HepG2 (cell line): ENCODE measurements at regions not wholly inside any gene's neighbourhood (a gene's known extent, or its start where the extent isn't known, plus 50 kb on each side); places are given as distances from the start of the nearest gene placed in this dataset.

Source experiments
- ATAC-seq: fragments of 200-7000 bp; cut with Tn5 transposase; 3 replicates; pipeline ENCODE4 v1.9.1; 2020; ENCODE audit warnings: mild to moderate bottlenecking, moderate library complexity
- BruUV-seq: library from RNA; stranded (reverse); fragments of 400-500 nt; replicated peaks from 2 replicates; lab custom pipeline; 2021; lab: Mats Ljungman, UMichigan
- CTCF ChIA-PET: fragments of 300-600 bp; formaldehyde crosslinking; extraction: SDS; loops from one replicate; lab custom pipeline; 2021; ENCODE audit warnings: low total read pairs, inconsistent platforms, low intra/inter-chr PET ratio; lab: Yijun Ruan, JAX
- POLR2A ChIA-PET: fragments of 350-600 bp; sonication (Branson Sonifier 250); formaldehyde crosslinking; loops from one replicate; lab custom pipeline; 2020; ENCODE audit warnings: antibody characterized with exemption, inconsistent platforms; lab: Yijun Ruan, JAX
- DNase-seq: peaks from one replicate; pipeline ENCODE4 v3.0.0-alpha.2; 2015; ENCODE audit warnings: low spot score
- FAIRE-seq: peaks from 3 replicates; lab custom pipeline; 2011; peaks lifted over from hg19 to GRCh38; lab: Jason Lieb, UNC
- H2AFZ ChIP-seq: one replicate; pipeline ENCODE4 v1.6.1; 2011; ENCODE audit warnings: low read length, inconsistent platforms
- H3K27ac ChIP-seq: fragments of 300-600 bp; 3 replicates; pipeline ENCODE4 v1.8.0; 2011; ENCODE audit warnings: mixed run types, mild to moderate bottlenecking, mixed read lengths, low read length, inconsistent platforms; ENCODE audit not compliant: insufficient read depth; ENCODE audit errors: extremely low read length
- H3K27me3 ChIP-seq, 2 experiments: fragments of 200-600 bp in 1 of 2; 2 replicates in 1 of 2; 3 replicates in 1 of 2; pipeline versions ENCODE4 v1.6.0 to v1.8.0; 2011; ENCODE audit warnings: low read length in 2 of 2, mild to moderate bottlenecking in 2 of 2, moderate library complexity in 2 of 2, inconsistent platforms in 1 of 2; ENCODE audit not compliant: insufficient read depth in 2 of 2, control insufficient read depth in 1 of 2
- H3K36me3 ChIP-seq, 2 experiments: fragments of 200-600 bp in 1 of 2; replicated peaks in 1 of 2; 2 replicates in 1 of 2; 3 replicates in 1 of 2; pipeline versions ENCODE4 v1.5.1 to v1.8.0; 2011; ENCODE audit warnings: low read length in 2 of 2, inconsistent platforms in 1 of 2; ENCODE audit not compliant: insufficient read depth in 2 of 2, control insufficient read depth in 1 of 2
- H3K4me1 ChIP-seq: 2 replicates; pipeline ENCODE4 v1.5.1; 2012; ENCODE audit warnings: low read length, inconsistent platforms; ENCODE audit not compliant: insufficient read depth
- H3K4me2 ChIP-seq: 2 replicates; pipeline ENCODE4 v1.6.0; 2011; ENCODE audit warnings: low read depth, low read length, inconsistent platforms
- H3K4me3 ChIP-seq, 3 experiments: fragments of 200-600 bp in 1 of 3; sonication (generic), shearing (Covaris generic) in 1 of 3; replicated peaks in 1 of 3; 2 replicates each; pipeline ENCODE4 v1.5.1; 2011 to 2016; ENCODE audit warnings: low read length in 3 of 3, inconsistent platforms in 2 of 3, low read depth in 2 of 3, mild to moderate bottlenecking in 2 of 3, control low read depth in 1 of 3, mixed read lengths in 1 of 3; ENCODE audit not compliant: insufficient read depth in 1 of 3
- H3K79me2 ChIP-seq: one replicate; pipeline ENCODE4 v1.6.1; 2011; ENCODE audit warnings: low read length, inconsistent platforms; ENCODE audit not compliant: insufficient read depth
- H3K9ac ChIP-seq: 2 replicates; pipeline ENCODE4 v1.6.0; 2011; ENCODE audit warnings: mild to moderate bottlenecking, low read depth, low read length, inconsistent platforms; ENCODE audit not compliant: insufficient read depth
- H3K9me3 ChIP-seq: 2 replicates; pipeline ENCODE4 v1.5.1; 2012; ENCODE audit warnings: mild to moderate bottlenecking, low read length
- H4K20me1 ChIP-seq: 2 replicates; pipeline ENCODE4 v1.6.0; 2011; ENCODE audit warnings: inconsistent platforms, mild to moderate bottlenecking, low read length, moderate library complexity; ENCODE audit not compliant: insufficient read depth
- CTCF ChIP-seq: sonication (generic); formaldehyde crosslinking; IDR thresholded peaks from 2 replicates; pipeline ENCODE4 v1.5.0; 2020; ENCODE audit warnings: mild to moderate bottlenecking, missing genetic modification reagents, moderate library complexity
- DZIP1 ChIP-seq: sonication (generic); formaldehyde crosslinking; IDR thresholded peaks from 2 replicates; pipeline ENCODE4 v1.5.0; 2020; ENCODE audit warnings: mild to moderate bottlenecking, missing genetic modification reagents
- KLF11 ChIP-seq: IDR thresholded peaks from 2 replicates; pipeline ENCODE4 v1.6.1; 2016; ENCODE audit warnings: missing compliant biosample characterization
- REL ChIP-seq: sonication (generic); formaldehyde crosslinking; conservative IDR thresholded peaks from 2 replicates; pipeline ENCODE4 v1.8.0; 2022; ENCODE audit warnings: mild to moderate bottlenecking, missing genetic modification reagents, moderate library complexity
- SNAI1 ChIP-seq: sonication (generic); formaldehyde crosslinking; IDR thresholded peaks from 2 replicates; pipeline ENCODE4 v1.5.0; 2020; ENCODE audit warnings: mild to moderate bottlenecking, missing genetic modification reagents, borderline replicate concordance
- STAG1 ChIP-seq: sonication (generic); formaldehyde crosslinking; IDR thresholded peaks from 2 replicates; pipeline ENCODE4 v1.4.0; 2020; ENCODE audit warnings: missing genetic modification reagents
- ZGPAT ChIP-seq: IDR thresholded peaks from 2 replicates; pipeline ENCODE4 v1.6.1; 2016; ENCODE audit warnings: mild to moderate bottlenecking
- ZNF224 ChIP-seq: sonication (generic); formaldehyde crosslinking; IDR thresholded peaks from 2 replicates; pipeline ENCODE4 v1.5.0; 2020; ENCODE audit warnings: mild to moderate bottlenecking, missing genetic modification reagents
- ZNF407 ChIP-seq: sonication (generic); formaldehyde crosslinking; IDR thresholded peaks from one replicate; pipeline ENCODE4 v1.5.1; 2020; ENCODE audit warnings: mild to moderate bottlenecking, missing genetic modification reagents; ENCODE audit errors: not compliant biosample characterization
- ZNF737 ChIP-seq: sonication (generic); formaldehyde crosslinking; IDR thresholded peaks from 2 replicates; pipeline ENCODE4 v1.5.0; 2020; ENCODE audit warnings: missing genetic modification reagents, mild to moderate bottlenecking, borderline replicate concordance
- WGBS: methylation state at CpG from one replicate; pipeline ENCODE4 v1.1.6; 2017; ENCODE audit warnings: low lambda C conversion rate; 5-methylcytosine and 5-hydroxymethylcytosine counted together
- in situ Hi-C: cut with HindIII; loops from 2 replicates; pipeline ENCODE4 v1.10.0; 2017; ENCODE audit warnings: low pct_unique_long_range_greater_than_20kb; ENCODE audit not compliant: extremely low pct_ligation_motif_present
- intact Hi-C: fragments of 100-400 bp; cut with micrococcal nuclease; formaldehyde crosslinking; loops from one replicate; pipeline ENCODE4 v1.10.0; 2022; ENCODE audit not compliant: unreplicated experiment

GRCh38 chr4:129641179-129641578 lies 545.2 kb downstream of the C4orf33 start:
- H3K36me3 ChIP-seq = no peaks in the 10 kb centered on the region
- no peaks in the 10 kb centered on the region for H4K20me1 ChIP-seq
- BruUV-seq = no TSS peak
- DNase-seq (peak; percentile 16), FAIRE-seq (peak; percentile 69), ATAC-seq (peak; percentile 48)
- in situ Hi-C loops = loop anchor here (5.0 kb wide), 2 partner anchors 114 to 279 kb away; no protein-coding TSS in a partner anchor
- H3K79me2 ChIP-seq = no peaks in the 10 kb centered on the region
- H2AFZ ChIP-seq = no peak overlapping the region
- H3K4me3 ChIP-seq = no peak overlapping the region
- POLR2A ChIA-PET = interaction anchor here (0.9 kb wide), 1 partner anchor 279 kb away, joined by 3 read pairs; no protein-coding TSS in a partner anchor
- CTCF ChIA-PET = interaction anchor here (1.7 to 3.7 kb wide), 2 partner anchors 115 to 279 kb away, joined by 11 to 32 read pairs; no protein-coding TSS in a partner anchor
- no peak overlapping the region for H3K27ac ChIP-seq
- H3K9ac ChIP-seq = no peak overlapping the region
- intact Hi-C loops = loop anchor here (1.0 kb wide), 2 partner anchors 114 to 279 kb away; no protein-coding TSS in a partner anchor
- WGBS = under 1% methylated on average over 5 of the region's 5 CpGs
- no peaks in the 10 kb centered on the region for H3K4me1 ChIP-seq
- no peaks in the 10 kb centered on the region for H3K9me3 ChIP-seq
- no peaks in the 10 kb centered on the region for H3K27me3 ChIP-seq
- H3K4me2 ChIP-seq = no peak overlapping the region
- TF ChIP-seq KLF11 (CRISPR knock-in tag) (no peak), CTCF (CRISPR knock-in tag) (peak; percentile 63), SNAI1 (CRISPR knock-in tag) (no peak), STAG1 (CRISPR knock-in tag) (peak; percentile 35; the same call in 1 of the 2 replicates), ZNF224 (CRISPR knock-in tag) (no peak), ZGPAT (no peak), REL (CRISPR knock-in tag) (no peak), ZNF737 (CRISPR knock-in tag) (no peak), ZNF407 (CRISPR knock-in tag) (no peak), DZIP1 (no peak)
